HepG2 (cell line): ENCODE measurements at regions not wholly inside any gene's neighbourhood (a gene's known extent, or its start where the extent isn't known, plus 50 kb on each side); places are given as distances from the start of the nearest gene placed in this dataset.

ENCODE experiments used
- FOXA1 ChIP-seq, 2 experiments: fragments of 450-650 bp in 1 of 2; sonication (generic) in 1 of 2; formaldehyde crosslinking in 1 of 2; IDR thresholded peaks; 2 replicates each; pipeline versions ENCODE4 v1.4.0 to v1.6.1; 2016 to 2020; ENCODE audit warnings: missing genetic modification reagents in 1 of 2
- KDM3A ChIP-seq: IDR thresholded peaks from 2 replicates; pipeline ENCODE4 v1.6.1; 2018; ENCODE audit warnings: low read depth, missing compliant biosample characterization
- KLF15 ChIP-seq: sonication (generic); formaldehyde crosslinking; IDR thresholded peaks from 2 replicates; pipeline ENCODE4 v1.8.1; 2023; ENCODE audit warnings: borderline replicate concordance, mild to moderate bottlenecking, inconsistent platforms, missing genetic modification reagents, mixed read lengths
- KLF6 ChIP-seq: IDR thresholded peaks from 2 replicates; pipeline ENCODE4 v1.8.0; 2016; ENCODE audit warnings: missing biosample characterization, missing genetic modification reagents
- MAX ChIP-seq: IDR thresholded peaks from 2 replicates; pipeline ENCODE4 v1.6.1; 2012; ENCODE audit warnings: inconsistent platforms
- NR2F2 ChIP-seq: IDR thresholded peaks from 2 replicates; pipeline ENCODE4 v1.6.1; 2012; ENCODE audit warnings: low read depth, inconsistent platforms, borderline replicate concordance
- PAWR ChIP-seq: sonication (generic); formaldehyde crosslinking; IDR thresholded peaks from 2 replicates; pipeline ENCODE4 v1.4.0; 2020; ENCODE audit warnings: missing genetic modification reagents, mild to moderate bottlenecking, borderline replicate concordance
- PAX8 ChIP-seq: sonication (generic); formaldehyde crosslinking; IDR thresholded peaks from 2 replicates; pipeline ENCODE4 v1.8.0; 2022; ENCODE audit warnings: mild to moderate bottlenecking, missing genetic modification reagents, borderline replicate concordance
- PITX1 ChIP-seq: sonication (generic); formaldehyde crosslinking; IDR thresholded peaks from 2 replicates; pipeline ENCODE4 v1.5.1; 2020; ENCODE audit warnings: mild to moderate bottlenecking, missing genetic modification reagents
- YEATS2 ChIP-seq: sonication (generic); formaldehyde crosslinking; IDR thresholded peaks from 2 replicates; pipeline ENCODE4 v1.4.0; 2020; ENCODE audit warnings: missing genetic modification reagents, borderline replicate concordance
- ZBTB14 ChIP-seq: sonication (generic); formaldehyde crosslinking; IDR thresholded peaks from 2 replicates; pipeline ENCODE4 v1.4.0; 2020; ENCODE audit warnings: missing genetic modification reagents
- ZC3H13 ChIP-seq: sonication (generic); formaldehyde crosslinking; IDR thresholded peaks from 2 replicates; pipeline ENCODE4 v1.8.1; 2023; ENCODE audit warnings: mild to moderate bottlenecking, missing genetic modification reagents, moderate library complexity
- ZFY ChIP-seq: sonication (generic); formaldehyde crosslinking; IDR thresholded peaks from 2 replicates; pipeline ENCODE4 v1.4.0; 2020; ENCODE audit warnings: missing genetic modification reagents
- ZNF441 ChIP-seq: sonication (generic); formaldehyde crosslinking; IDR thresholded peaks from 2 replicates; pipeline ENCODE4 v1.7.0; 2021; ENCODE audit warnings: missing genetic modification reagents, borderline replicate concordance
- ZNF567 ChIP-seq: sonication (generic); formaldehyde crosslinking; IDR thresholded peaks from 2 replicates; pipeline ENCODE4 v1.8.1; 2023; ENCODE audit warnings: mild to moderate bottlenecking, missing genetic modification reagents, borderline replicate concordance
- ZNF660 ChIP-seq: sonication (generic); formaldehyde crosslinking; IDR thresholded peaks from 2 replicates; pipeline ENCODE4 v1.5.1; 2020; ENCODE audit warnings: mild to moderate bottlenecking, low read depth, missing genetic modification reagents, borderline replicate concordance
- ZNF749 ChIP-seq: sonication (generic); formaldehyde crosslinking; IDR thresholded peaks from 2 replicates; pipeline ENCODE4 v1.8.0; 2022; ENCODE audit warnings: mild to moderate bottlenecking, missing genetic modification reagents, moderate library complexity, borderline replicate concordance
- ZNF770 ChIP-seq: sonication (generic); formaldehyde crosslinking; IDR thresholded peaks from 2 replicates; pipeline ENCODE4 v1.5.0; 2020; ENCODE audit warnings: mild to moderate bottlenecking, missing genetic modification reagents
- ZSCAN25 ChIP-seq: sonication (generic); formaldehyde crosslinking; IDR thresholded peaks from 2 replicates; pipeline ENCODE4 v1.8.0; 2022; ENCODE audit warnings: mild to moderate bottlenecking, missing genetic modification reagents
- ZXDC ChIP-seq: sonication (generic); formaldehyde crosslinking; IDR thresholded peaks from 2 replicates; pipeline ENCODE4 v1.5.0; 2020; ENCODE audit warnings: mild to moderate bottlenecking, missing genetic modification reagents
- TF ChIP-seq, protein P1 (sequence below): sonication (generic); formaldehyde crosslinking; IDR thresholded peaks from 2 replicates; pipeline ENCODE4 v1.4.0; 2020; ENCODE audit warnings: mild to moderate bottlenecking, missing genetic modification reagents, borderline replicate concordance
- TF ChIP-seq, protein P2 (sequence below): sonication (generic); formaldehyde crosslinking; IDR thresholded peaks from 2 replicates; pipeline ENCODE4 v1.4.0; 2020; ENCODE audit warnings: missing genetic modification reagents

- TF ChIP-seq ZNF770: no peak
- no peak for TF ChIP-seq ZXDC (CRISPR knock-in tag)
- no peak for TF ChIP-seq YEATS2 (CRISPR knock-in tag)
- TF ChIP-seq ZNF660 (CRISPR knock-in tag): no peak
- no peak for TF ChIP-seq PAWR (CRISPR knock-in tag)
- no peak for TF ChIP-seq ZBTB14
- no peak for TF ChIP-seq KLF15 (CRISPR knock-in tag)
- TF ChIP-seq KLF6 (CRISPR knock-in tag): no peak
- no peak for TF ChIP-seq PAX8 (CRISPR knock-in tag)
- TF ChIP-seq KDM3A: no peak
- 0 out of 2 replicates have a peak, but pooled peaks have one; percentile 55 for TF ChIP-seq ZC3H13 (CRISPR knock-in tag)
- TF ChIP-seq ZSCAN25 (CRISPR knock-in tag): 0 out of 2 replicates have a peak, but pooled peaks have one; percentile 41
- TF ChIP-seq NR2F2: peak; percentile 87
- TF ChIP-seq, protein P1, sequence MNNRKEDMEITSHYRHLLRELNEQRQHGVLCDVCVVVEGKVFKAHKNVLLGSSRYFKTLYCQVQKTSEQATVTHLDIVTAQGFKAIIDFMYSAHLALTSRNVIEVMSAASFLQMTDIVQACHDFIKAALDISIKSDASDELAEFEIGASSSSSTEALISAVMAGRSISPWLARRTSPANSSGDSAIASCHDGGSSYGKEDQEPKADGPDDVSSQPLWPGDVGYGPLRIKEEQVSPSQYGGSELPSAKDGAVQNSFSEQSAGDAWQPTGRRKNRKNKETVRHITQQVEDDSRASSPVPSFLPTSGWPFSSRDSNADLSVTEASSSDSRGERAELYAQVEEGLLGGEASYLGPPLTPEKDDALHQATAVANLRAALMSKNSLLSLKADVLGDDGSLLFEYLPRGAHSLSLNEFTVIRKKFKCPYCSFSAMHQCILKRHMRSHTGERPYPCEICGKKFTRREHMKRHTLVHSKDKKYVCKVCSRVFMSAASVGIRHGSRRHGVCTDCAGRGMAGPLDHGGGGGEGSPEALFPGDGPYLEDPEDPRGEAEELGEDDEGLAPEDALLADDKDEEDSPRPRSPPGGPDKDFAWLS (CRISPR knock-in tag): no peak
- no peak for TF ChIP-seq ZNF749
- TF ChIP-seq, protein P2, sequence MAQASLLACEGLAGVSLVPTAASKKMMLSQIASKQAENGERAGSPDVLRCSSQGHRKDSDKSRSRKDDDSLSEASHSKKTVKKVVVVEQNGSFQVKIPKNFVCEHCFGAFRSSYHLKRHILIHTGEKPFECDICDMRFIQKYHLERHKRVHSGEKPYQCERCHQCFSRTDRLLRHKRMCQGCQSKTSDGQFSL: no peak; the same call in 1 of the 2 replicates
- no peak for TF ChIP-seq ZNF567
- TF ChIP-seq PITX1 (CRISPR knock-in tag): peak; percentile 50; the same call in 1 of the 2 replicates
- peak; percentile 26; the same call in 1 of the 2 replicates for TF ChIP-seq MAX
- no peak for TF ChIP-seq ZFY
- TF ChIP-seq FOXA1 (IDR thresholded peaks at IDR 0.05): no peak
- 0 out of 2 replicates have a peak, but pooled peaks have one; percentile 28 for TF ChIP-seq FOXA1 (CRISPR knock-in tag; IDR thresholded peaks at IDR 0.05)
- no peak for TF ChIP-seq ZNF441
These were observed 52.9 kb upstream of the UNC93A start (continued) for GRCh38 chr6:167238146-167238693.
